SK-N-SH (cell line): ENCODE measurements at regions not wholly inside any gene's neighbourhood (a gene's known extent, or its start where the extent isn't known, plus 50 kb on each side); places are given as distances from the start of the nearest gene placed in this dataset.

ENCODE experiments used
- CTCF ChIA-PET: fragments of 300-600, 350-600 bp; formaldehyde crosslinking; extraction: SDS; loops from one replicate; lab custom pipeline; 2021; lab: Yijun Ruan, JAX
- POLR2A ChIA-PET: fragments of 350-600 bp; sonication (Branson Sonifier 250); formaldehyde crosslinking; extraction: SDS; loops from one replicate; lab custom pipeline; 2020; ENCODE audit warnings: antibody characterized with exemption, inconsistent platforms; lab: Yijun Ruan, JAX
- DNase-seq: peaks from one replicate; pipeline ENCODE4 v3.0.0; 2012
- H2AFZ ChIP-seq: fragments of 200-600 bp; sonication (generic); 2 replicates; pipeline ENCODE4 v1.8.1; 2016; ENCODE audit warnings: antibody characterized with exemption, mild to moderate bottlenecking, low read depth
- H3F3A ChIP-seq: fragments of 200-600 bp; sonication (generic); replicated peaks from 2 replicates; pipeline ENCODE3; 2016; ENCODE audit warnings: antibody characterized with exemption, mild to moderate bottlenecking; ENCODE audit not compliant: insufficient read depth
- H3K27ac ChIP-seq, 2 experiments: fragments of 200-500 bp in 1 of 2; fragments of 200-600 bp in 1 of 2; sonication (Bioruptor generic) in 1 of 2; sonication (generic), shearing (Covaris generic) in 1 of 2; 2 replicates each; pipeline versions ENCODE4 v1.5.1 to v1.6.1; 2014 to 2016; ENCODE audit warnings: low read depth in 2 of 2, inconsistent platforms in 1 of 2, low read length in 1 of 2, mild to moderate bottlenecking in 1 of 2, mixed read lengths in 1 of 2
- H3K27me3 ChIP-seq: fragments of 200-600 bp; sonication (generic), shearing (Covaris generic); 2 replicates; pipeline ENCODE4 v1.6.1; 2016; ENCODE audit warnings: mixed run types; ENCODE audit not compliant: insufficient read depth
- H3K36me3 ChIP-seq, 2 experiments: fragments of 200-500 bp in 1 of 2; fragments of 200-600 bp in 1 of 2; sonication (Bioruptor generic) in 1 of 2; sonication (generic) in 1 of 2; replicated peaks in 1 of 2; 2 replicates each; pipeline versions ENCODE3 to v1.5.1; 2014 to 2016; ENCODE audit warnings: low read length in 1 of 2, mild to moderate bottlenecking in 1 of 2; ENCODE audit not compliant: insufficient read depth in 2 of 2, control insufficient read depth in 1 of 2
- H3K4me1 ChIP-seq, 2 experiments: fragments of 200-500 bp in 1 of 2; fragments of 200-600 bp in 1 of 2; sonication (Bioruptor generic) in 1 of 2; sonication (generic), shearing (Covaris generic) in 1 of 2; 2 replicates each; pipeline versions ENCODE4 v1.5.1 to v1.6.1; 2014 to 2016; ENCODE audit warnings: low read depth in 1 of 2, low read length in 1 of 2, mixed run types in 1 of 2; ENCODE audit not compliant: insufficient read depth in 2 of 2, control insufficient read depth in 1 of 2
- H3K4me2 ChIP-seq: fragments of 200-600 bp; sonication (generic), shearing (Covaris generic); 2 replicates; pipeline ENCODE4 v1.6.1; 2017; ENCODE audit warnings: mixed run types
- H3K4me3 ChIP-seq, 2 experiments: fragments of 200-500 bp in 1 of 2; fragments of 200-600 bp in 1 of 2; sonication (Bioruptor generic) in 1 of 2; sonication (generic), shearing (Covaris generic) in 1 of 2; 2 replicates each; pipeline versions ENCODE4 v1.5.1 to v1.8.1; 2014 to 2016; ENCODE audit warnings: low read depth in 2 of 2, inconsistent platforms in 1 of 2, low read length in 1 of 2, mild to moderate bottlenecking in 1 of 2, mixed read lengths in 1 of 2, moderate library complexity in 1 of 2
- H3K79me2 ChIP-seq: fragments of 200-600 bp; sonication (generic); 2 replicates; pipeline ENCODE4 v1.8.1; 2017; ENCODE audit warnings: mild to moderate bottlenecking; ENCODE audit not compliant: insufficient read depth
- H3K9ac ChIP-seq: fragments of 200-600 bp; sonication (generic); 2 replicates; pipeline ENCODE4 v1.6.1; 2017; ENCODE audit warnings: mixed run types
- H3K9me2 ChIP-seq: fragments of 200-600 bp; sonication (generic); 2 replicates; pipeline ENCODE4 v1.6.1; 2017; ENCODE audit warnings: mixed run types
- H3K9me3 ChIP-seq: fragments of 200-600 bp; sonication (generic); 2 replicates; pipeline ENCODE4 v1.6.1; 2017; ENCODE audit warnings: mixed run types, mild to moderate bottlenecking, moderate library complexity
- H4K20me1 ChIP-seq: fragments of 200-600 bp; sonication (generic); 2 replicates; pipeline ENCODE4 v1.6.1; 2017; ENCODE audit warnings: mild to moderate bottlenecking, mixed run types; ENCODE audit not compliant: insufficient read depth
- CHD2 ChIP-seq: fragments of 150-350 bp; IDR thresholded peaks from 2 replicates; pipeline ENCODE4 v1.6.1; 2018; ENCODE audit warnings: low read length; ENCODE audit not compliant: partially characterized antibody
- ELF1 ChIP-seq: IDR thresholded peaks from 2 replicates; pipeline ENCODE4 v1.4.0; 2012
- EP300 ChIP-seq, 2 experiments: IDR thresholded peaks; 2 replicates each; pipeline versions ENCODE4 v1.4.0 to v1.6.1; 2012; ENCODE audit warnings: borderline replicate concordance in 1 of 2, low read depth in 1 of 2, low read length in 1 of 2
- EZH2phosphoT487 ChIP-seq: fragments of 200-600 bp; sonication (generic); IDR thresholded peaks from 2 replicates; pipeline ENCODE4 v1.6.1; 2017; ENCODE audit warnings: low read depth, mixed run types, mild to moderate bottlenecking, antibody characterized with exemption, moderate library complexity, borderline replicate concordance
- FOSL2 ChIP-seq: IDR thresholded peaks from 2 replicates; pipeline ENCODE4 v1.4.0; 2012; ENCODE audit warnings: low read depth, mild to moderate bottlenecking, moderate library complexity, borderline replicate concordance
- FOXJ3 ChIP-seq: sonication (generic); formaldehyde crosslinking; IDR thresholded peaks from 2 replicates; pipeline ENCODE4 v1.5.1; 2020; ENCODE audit warnings: mild to moderate bottlenecking, missing genetic modification reagents
- GABPA ChIP-seq: IDR thresholded peaks from 2 replicates; pipeline ENCODE4 v1.4.0; 2012; ENCODE audit warnings: low read depth, mild to moderate bottlenecking
- JUND ChIP-seq: IDR thresholded peaks from 2 replicates; pipeline ENCODE4 v1.4.0; 2012
- RAD21 ChIP-seq: IDR thresholded peaks from 2 replicates; pipeline ENCODE4 v1.6.1; 2012; ENCODE audit warnings: mild to moderate bottlenecking, low read length
- RCOR1 ChIP-seq: fragments of 150-350 bp; IDR thresholded peaks from 2 replicates; pipeline ENCODE4 v1.6.1; 2017; ENCODE audit warnings: antibody characterized with exemption, low read length
- SMC3 ChIP-seq: IDR thresholded peaks from 2 replicates; pipeline ENCODE4 v1.6.1; 2012; ENCODE audit warnings: low read depth, low read length, improper control_type of control experiment
- YY1 ChIP-seq: IDR thresholded peaks from 2 replicates; pipeline ENCODE4 v1.4.0; 2012; ENCODE audit warnings: low read depth, mild to moderate bottlenecking
- WGBS: methylation state at CpG from one replicate; pipeline ENCODE4 v1.1.6; 2017; ENCODE audit warnings: low lambda C conversion rate; 5-methylcytosine and 5-hydroxymethylcytosine counted together
- TF ChIP-seq, protein P1 (sequence below): fragments of 150-350 bp; IDR thresholded peaks from 2 replicates; pipeline ENCODE4 v1.6.1; 2017; ENCODE audit warnings: antibody characterized with exemption, low read length, low read depth, borderline replicate concordance
- TF ChIP-seq, protein P2 (sequence below): fragments of 200-600 bp; sonication (generic); IDR thresholded peaks from 2 replicates; pipeline ENCODE4 v1.6.1; 2017; ENCODE audit warnings: antibody characterized with exemption, mild to moderate bottlenecking, moderate library complexity
- TF ChIP-seq, protein P3 (sequence below): IDR thresholded peaks from 2 replicates; pipeline ENCODE4 v1.6.1; 2012; ENCODE audit warnings: mild to moderate bottlenecking, low read depth, low read length, moderate library complexity
- TF ChIP-seq, protein P4 (sequence below): fragments of 150-350 bp; IDR thresholded peaks from 2 replicates; pipeline ENCODE4 v1.6.1; 2016; ENCODE audit warnings: mild to moderate bottlenecking, low read depth, low read length

DNA sequence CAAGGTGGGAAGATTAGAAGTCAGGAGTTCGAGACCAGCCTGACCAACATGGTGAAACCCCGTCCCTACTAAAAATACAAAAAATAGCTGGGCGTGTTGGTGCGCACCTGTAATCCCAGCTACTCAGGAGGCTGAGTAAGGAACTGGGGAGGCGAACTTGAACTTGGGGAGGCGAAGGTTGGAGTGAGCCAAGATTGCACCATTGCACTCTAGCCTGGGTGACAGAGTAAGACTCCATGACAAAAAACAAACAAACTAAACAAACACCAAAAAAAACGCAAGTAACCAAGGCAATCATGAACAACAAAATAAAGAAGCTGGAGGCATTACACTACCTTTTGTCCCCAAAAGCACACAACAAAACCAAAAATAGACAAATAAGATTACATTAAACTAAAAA, 547.3 kb upstream of the GBE1 start:
- Histone ChIP-seq H4K20me1 (no peaks in the 10 kb centered on the region), H3K4me2 (no peak overlapping the region), H3F3A (no peaks in the 10 kb centered on the region), H3K27me3 (no peaks in the 10 kb centered on the region), H3K9me2 (0 out of 2 replicates have a peak, but pooled peaks cover 4% of the 10 kb centered on the region), H3K4me3 (no peak overlapping the region), H2AFZ (no peak overlapping the region), H3K9ac (no peak overlapping the region), H3K79me2 (no peaks in the 10 kb centered on the region), H3K36me3 (no peaks in the 10 kb centered on the region), H3K9me3 (no peaks in the 10 kb centered on the region), H3K4me1 (no peaks in the 10 kb centered on the region), H3K27ac (no peak overlapping the region)
- TF ChIP-seq, protein P1, sequence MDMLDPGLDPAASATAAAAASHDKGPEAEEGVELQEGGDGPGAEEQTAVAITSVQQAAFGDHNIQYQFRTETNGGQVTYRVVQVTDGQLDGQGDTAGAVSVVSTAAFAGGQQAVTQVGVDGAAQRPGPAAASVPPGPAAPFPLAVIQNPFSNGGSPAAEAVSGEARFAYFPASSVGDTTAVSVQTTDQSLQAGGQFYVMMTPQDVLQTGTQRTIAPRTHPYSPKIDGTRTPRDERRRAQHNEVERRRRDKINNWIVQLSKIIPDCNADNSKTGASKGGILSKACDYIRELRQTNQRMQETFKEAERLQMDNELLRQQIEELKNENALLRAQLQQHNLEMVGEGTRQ = no peak
- TF ChIP-seq ELF1 (no peak), SMC3 (no peak), CHD2 (no peak), FOSL2 (no peak), YY1 (no peak), RCOR1 (no peak), EZH2phosphoT487 (no peak), FOXJ3 (CRISPR knock-in tag) (no peak), RAD21 (no peak), GABPA (no peak), JUND (no peak), EP300 (IDR thresholded peaks at IDR 0.05; ENCODE audit: borderline replicate concordance in 1 of 2, low read depth in 1 of 2, low read length in 1 of 2) (no peak)
- TF ChIP-seq, protein P2, sequence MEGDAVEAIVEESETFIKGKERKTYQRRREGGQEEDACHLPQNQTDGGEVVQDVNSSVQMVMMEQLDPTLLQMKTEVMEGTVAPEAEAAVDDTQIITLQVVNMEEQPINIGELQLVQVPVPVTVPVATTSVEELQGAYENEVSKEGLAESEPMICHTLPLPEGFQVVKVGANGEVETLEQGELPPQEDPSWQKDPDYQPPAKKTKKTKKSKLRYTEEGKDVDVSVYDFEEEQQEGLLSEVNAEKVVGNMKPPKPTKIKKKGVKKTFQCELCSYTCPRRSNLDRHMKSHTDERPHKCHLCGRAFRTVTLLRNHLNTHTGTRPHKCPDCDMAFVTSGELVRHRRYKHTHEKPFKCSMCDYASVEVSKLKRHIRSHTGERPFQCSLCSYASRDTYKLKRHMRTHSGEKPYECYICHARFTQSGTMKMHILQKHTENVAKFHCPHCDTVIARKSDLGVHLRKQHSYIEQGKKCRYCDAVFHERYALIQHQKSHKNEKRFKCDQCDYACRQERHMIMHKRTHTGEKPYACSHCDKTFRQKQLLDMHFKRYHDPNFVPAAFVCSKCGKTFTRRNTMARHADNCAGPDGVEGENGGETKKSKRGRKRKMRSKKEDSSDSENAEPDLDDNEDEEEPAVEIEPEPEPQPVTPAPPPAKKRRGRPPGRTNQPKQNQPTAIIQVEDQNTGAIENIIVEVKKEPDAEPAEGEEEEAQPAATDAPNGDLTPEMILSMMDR = no peak
- TF ChIP-seq, protein P3, sequence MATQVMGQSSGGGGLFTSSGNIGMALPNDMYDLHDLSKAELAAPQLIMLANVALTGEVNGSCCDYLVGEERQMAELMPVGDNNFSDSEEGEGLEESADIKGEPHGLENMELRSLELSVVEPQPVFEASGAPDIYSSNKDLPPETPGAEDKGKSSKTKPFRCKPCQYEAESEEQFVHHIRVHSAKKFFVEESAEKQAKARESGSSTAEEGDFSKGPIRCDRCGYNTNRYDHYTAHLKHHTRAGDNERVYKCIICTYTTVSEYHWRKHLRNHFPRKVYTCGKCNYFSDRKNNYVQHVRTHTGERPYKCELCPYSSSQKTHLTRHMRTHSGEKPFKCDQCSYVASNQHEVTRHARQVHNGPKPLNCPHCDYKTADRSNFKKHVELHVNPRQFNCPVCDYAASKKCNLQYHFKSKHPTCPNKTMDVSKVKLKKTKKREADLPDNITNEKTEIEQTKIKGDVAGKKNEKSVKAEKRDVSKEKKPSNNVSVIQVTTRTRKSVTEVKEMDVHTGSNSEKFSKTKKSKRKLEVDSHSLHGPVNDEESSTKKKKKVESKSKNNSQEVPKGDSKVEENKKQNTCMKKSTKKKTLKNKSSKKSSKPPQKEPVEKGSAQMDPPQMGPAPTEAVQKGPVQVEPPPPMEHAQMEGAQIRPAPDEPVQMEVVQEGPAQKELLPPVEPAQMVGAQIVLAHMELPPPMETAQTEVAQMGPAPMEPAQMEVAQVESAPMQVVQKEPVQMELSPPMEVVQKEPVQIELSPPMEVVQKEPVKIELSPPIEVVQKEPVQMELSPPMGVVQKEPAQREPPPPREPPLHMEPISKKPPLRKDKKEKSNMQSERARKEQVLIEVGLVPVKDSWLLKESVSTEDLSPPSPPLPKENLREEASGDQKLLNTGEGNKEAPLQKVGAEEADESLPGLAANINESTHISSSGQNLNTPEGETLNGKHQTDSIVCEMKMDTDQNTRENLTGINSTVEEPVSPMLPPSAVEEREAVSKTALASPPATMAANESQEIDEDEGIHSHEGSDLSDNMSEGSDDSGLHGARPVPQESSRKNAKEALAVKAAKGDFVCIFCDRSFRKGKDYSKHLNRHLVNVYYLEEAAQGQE = no peak
- TF ChIP-seq, protein P4, sequence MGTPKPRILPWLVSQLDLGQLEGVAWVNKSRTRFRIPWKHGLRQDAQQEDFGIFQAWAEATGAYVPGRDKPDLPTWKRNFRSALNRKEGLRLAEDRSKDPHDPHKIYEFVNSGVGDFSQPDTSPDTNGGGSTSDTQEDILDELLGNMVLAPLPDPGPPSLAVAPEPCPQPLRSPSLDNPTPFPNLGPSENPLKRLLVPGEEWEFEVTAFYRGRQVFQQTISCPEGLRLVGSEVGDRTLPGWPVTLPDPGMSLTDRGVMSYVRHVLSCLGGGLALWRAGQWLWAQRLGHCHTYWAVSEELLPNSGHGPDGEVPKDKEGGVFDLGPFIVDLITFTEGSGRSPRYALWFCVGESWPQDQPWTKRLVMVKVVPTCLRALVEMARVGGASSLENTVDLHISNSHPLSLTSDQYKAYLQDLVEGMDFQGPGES = no peak
- DNase-seq = no peak
- ChIA-PET CTCF (no interaction called here), POLR2A (no interaction called here)
- WGBS = 30% methylated on average over 7 of the region's 7 CpGs
